ENCODE measurements at regions not wholly inside any gene's neighbourhood (a gene's known extent, or its start where the extent isn't known, plus 50 kb on each side); places are given as distances from the start of the nearest gene placed in this dataset.

- in situ Hi-C loops (cut with MboI; ENCODE audit: low sequenced_read_pairs) (no loop called here), dilution Hi-C loops (cut with HindIII; ENCODE audit: low sequenced_read_pairs, unreplicated experiment) (no loop called here), intact Hi-C loops (cut with micrococcal nuclease) (no loop called here)
- H3K9ac ChIP-seq (ENCODE audit: low read depth, low read length): no peak overlapping the region
- peaks cover 8% of the 10 kb centered on the region for H3K9me3 ChIP-seq (ENCODE audit: control insufficient read depth, insufficient read depth, low read length)
- no peaks in the 10 kb centered on the region for H3K79me1 ChIP-seq (ENCODE audit: low read depth in 1 of 2, low read length in 2 of 2)
- CTCF ChIA-PET: no interaction called here
- H2AK9ac ChIP-seq (replicated peaks; ENCODE audit: low read depth, low read length, poor library complexity): no peak overlapping the region
- BruUV-seq (replicated peaks): no TSS peak
- H2BK15ac ChIP-seq (ENCODE audit: low read depth, low read length): no peak overlapping the region
- no peak overlapping the region for H3K18ac ChIP-seq (ENCODE audit: low read depth, low read length)
- no peaks in the 10 kb centered on the region for H3K4me1 ChIP-seq (ENCODE audit: control insufficient read depth, insufficient read depth, low read length)
- H3K27ac ChIP-seq (ENCODE audit: insufficient read depth, low read length): no peak overlapping the region
- no peak overlapping the region for H2BK20ac ChIP-seq (ENCODE audit: low read depth, low read length)
- TF ChIP-seq MAFK (IDR thresholded peaks at IDR 0.05; ENCODE audit: low read depth, low read length) (no peak), RCOR1 (IDR thresholded peaks at IDR 0.05; ENCODE audit: insufficient replicate concordance, low read length) (no peak), RFX5 (IDR thresholded peaks at IDR 0.05; ENCODE audit: low read depth, low read length) (no peak), MAZ (IDR thresholded peaks at IDR 0.05; ENCODE audit: borderline replicate concordance, low read depth, low read length) (no peak), POLR2A (IDR thresholded peaks at IDR 0.05; ENCODE audit: low read depth, low read length) (no peak), CTCF (conservative IDR thresholded peaks at IDR 0.05; ENCODE audit: low read depth, low read length) (no peak), USF2 (IDR thresholded peaks at IDR 0.05; ENCODE audit: low read depth, low read length) (no peak), CEBPB (IDR thresholded peaks at IDR 0.05; ENCODE audit: low read depth, low read length) (no peak), NFE2L2 (IDR thresholded peaks at IDR 0.05; ENCODE audit: low read depth, low read length) (no peak), CHD1 (IDR thresholded peaks at IDR 0.05; ENCODE audit: low read depth, low read length) (no peak)
- no peaks in the 10 kb centered on the region for H4K20me1 ChIP-seq (ENCODE audit: insufficient read depth, low read length)
- no peak overlapping the region for H2AFZ ChIP-seq (replicated peaks; ENCODE audit: low read length, poor library complexity)
- DNase-seq (no peak), ATAC-seq (ENCODE audit: low read depth) (no peak)
- H3K27me3 ChIP-seq (ENCODE audit: control insufficient read depth, insufficient read depth, low read length): no peaks in the 10 kb centered on the region
- H3K14ac ChIP-seq (replicated peaks; ENCODE audit: low read depth, low read length): no peak overlapping the region
- no peak overlapping the region for H4K91ac ChIP-seq (ENCODE audit: insufficient read depth, low read depth, low read length)
- H3K36me3 ChIP-seq (ENCODE audit: control insufficient read depth, insufficient read depth, low read length): no peaks in the 10 kb centered on the region
- no peak overlapping the region for H2BK120ac ChIP-seq (ENCODE audit: low read depth, low read length)
- H4K5ac ChIP-seq (ENCODE audit: low read depth, low read length): no peak overlapping the region
- H3K9me1 ChIP-seq (ENCODE audit: insufficient read depth, low read length): no peaks in the 10 kb centered on the region
- no peak overlapping the region for H2BK5ac ChIP-seq (ENCODE audit: low read depth, low read length, poor library complexity, severe bottlenecking)
- no peak overlapping the region for H3K4me3 ChIP-seq (ENCODE audit: insufficient read depth, low read depth, low read length)
- 80% methylated on average over 2 of the region's 9 CpGs; no CpG with 5 or more reads in 1 of the 2 experiments for whole genome bisulfite sequencing, 2 experiments (ENCODE audit: extremely low coverage in 2 of 2, insufficient read length in 1 of 2)
- H4K8ac ChIP-seq (ENCODE audit: low read depth in 2 of 2, low read length in 2 of 2): no peak overlapping the region
- no peak overlapping the region for H3K4me2 ChIP-seq (ENCODE audit: low read depth, low read length)
- no peak overlapping the region for H3K23ac ChIP-seq (ENCODE audit: low read depth, low read length)
- no peak overlapping the region for H3K4ac ChIP-seq (ENCODE audit: low read depth, low read length)
- H2AK5ac ChIP-seq (ENCODE audit: low read depth, low read length): no peak overlapping the region
- POLR2A ChIA-PET (ENCODE audit: unreplicated experiment): no interaction called here
- H3K56ac ChIP-seq (ENCODE audit: extremely low read depth, insufficient read depth, low read length): no peak overlapping the region
These were observed 103.6 kb upstream of the ZNF536 start for GRCh38 chr19:30268601-30269000.

Measured in IMR-90 (cell line).